Ishikawa (cell line): ENCODE measurements at regions not wholly inside any gene's neighbourhood (a gene's known extent, or its start where the extent isn't known, plus 50 kb on each side); places are given as distances from the start of the nearest gene placed in this dataset.

Source experiments
- CEBPB ChIP-seq: IDR thresholded peaks from 2 replicates; pipeline ENCODE4 v1.6.1; 2012
- CREB1 ChIP-seq: IDR thresholded peaks from 2 replicates; pipeline ENCODE4 v1.6.1; 2012; ENCODE audit warnings: low read depth
- EGR1 ChIP-seq: IDR thresholded peaks from 2 replicates; pipeline ENCODE4 v1.6.1; 2012
- EP300 ChIP-seq: IDR thresholded peaks from 2 replicates; pipeline ENCODE4 v1.6.1; 2012; ENCODE audit warnings: borderline replicate concordance
- NFIC ChIP-seq: IDR thresholded peaks from 2 replicates; pipeline ENCODE4 v1.6.1; 2012
- RAD21 ChIP-seq: IDR thresholded peaks from 2 replicates; pipeline ENCODE4 v1.6.1; 2012; ENCODE audit warnings: low read depth
- TAF1 ChIP-seq: IDR thresholded peaks from 2 replicates; pipeline ENCODE4 v1.6.1; 2012; ENCODE audit warnings: low read depth, mild to moderate bottlenecking
- TCF12 ChIP-seq: IDR thresholded peaks from 2 replicates; pipeline ENCODE4 v1.6.1; 2012; ENCODE audit warnings: low read depth
- YY1 ChIP-seq: IDR thresholded peaks from 2 replicates; pipeline ENCODE4 v1.6.1; 2012; ENCODE audit warnings: low read depth
- ZBTB7A ChIP-seq: IDR thresholded peaks from 2 replicates; pipeline ENCODE4 v1.6.1; 2012; ENCODE audit warnings: low read depth
- TF ChIP-seq, protein P1 (sequence below): IDR thresholded peaks from 2 replicates; pipeline ENCODE4 v1.6.1; 2012
- TF ChIP-seq, protein P2 (sequence below): IDR thresholded peaks from 2 replicates; pipeline ENCODE4 v1.6.1; 2012
- TF ChIP-seq, protein P3 (sequence below): IDR thresholded peaks from 2 replicates; pipeline ENCODE4 v1.6.1; 2012; ENCODE audit warnings: low read depth, mild to moderate bottlenecking

GRCh38 chr18:40272630-40273231, 1682.3 kb upstream of the PIK3C3 start:
- no peak for TF ChIP-seq ZBTB7A
- TF ChIP-seq CREB1, result no peak
- no peak for TF ChIP-seq EP300
- TF ChIP-seq YY1, result no peak
- TF ChIP-seq RAD21, result no peak
- TF ChIP-seq, protein P1, sequence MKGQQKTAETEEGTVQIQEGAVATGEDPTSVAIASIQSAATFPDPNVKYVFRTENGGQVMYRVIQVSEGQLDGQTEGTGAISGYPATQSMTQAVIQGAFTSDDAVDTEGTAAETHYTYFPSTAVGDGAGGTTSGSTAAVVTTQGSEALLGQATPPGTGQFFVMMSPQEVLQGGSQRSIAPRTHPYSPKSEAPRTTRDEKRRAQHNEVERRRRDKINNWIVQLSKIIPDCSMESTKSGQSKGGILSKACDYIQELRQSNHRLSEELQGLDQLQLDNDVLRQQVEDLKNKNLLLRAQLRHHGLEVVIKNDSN, result no peak
- TF ChIP-seq, protein P2, sequence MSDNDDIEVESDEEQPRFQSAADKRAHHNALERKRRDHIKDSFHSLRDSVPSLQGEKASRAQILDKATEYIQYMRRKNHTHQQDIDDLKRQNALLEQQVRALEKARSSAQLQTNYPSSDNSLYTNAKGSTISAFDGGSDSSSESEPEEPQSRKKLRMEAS, result no peak
- no peak for TF ChIP-seq CEBPB
- no peak for TF ChIP-seq TAF1
- TF ChIP-seq TCF12, result no peak
- no peak for TF ChIP-seq EGR1
- no peak for TF ChIP-seq NFIC
- TF ChIP-seq, protein P3, sequence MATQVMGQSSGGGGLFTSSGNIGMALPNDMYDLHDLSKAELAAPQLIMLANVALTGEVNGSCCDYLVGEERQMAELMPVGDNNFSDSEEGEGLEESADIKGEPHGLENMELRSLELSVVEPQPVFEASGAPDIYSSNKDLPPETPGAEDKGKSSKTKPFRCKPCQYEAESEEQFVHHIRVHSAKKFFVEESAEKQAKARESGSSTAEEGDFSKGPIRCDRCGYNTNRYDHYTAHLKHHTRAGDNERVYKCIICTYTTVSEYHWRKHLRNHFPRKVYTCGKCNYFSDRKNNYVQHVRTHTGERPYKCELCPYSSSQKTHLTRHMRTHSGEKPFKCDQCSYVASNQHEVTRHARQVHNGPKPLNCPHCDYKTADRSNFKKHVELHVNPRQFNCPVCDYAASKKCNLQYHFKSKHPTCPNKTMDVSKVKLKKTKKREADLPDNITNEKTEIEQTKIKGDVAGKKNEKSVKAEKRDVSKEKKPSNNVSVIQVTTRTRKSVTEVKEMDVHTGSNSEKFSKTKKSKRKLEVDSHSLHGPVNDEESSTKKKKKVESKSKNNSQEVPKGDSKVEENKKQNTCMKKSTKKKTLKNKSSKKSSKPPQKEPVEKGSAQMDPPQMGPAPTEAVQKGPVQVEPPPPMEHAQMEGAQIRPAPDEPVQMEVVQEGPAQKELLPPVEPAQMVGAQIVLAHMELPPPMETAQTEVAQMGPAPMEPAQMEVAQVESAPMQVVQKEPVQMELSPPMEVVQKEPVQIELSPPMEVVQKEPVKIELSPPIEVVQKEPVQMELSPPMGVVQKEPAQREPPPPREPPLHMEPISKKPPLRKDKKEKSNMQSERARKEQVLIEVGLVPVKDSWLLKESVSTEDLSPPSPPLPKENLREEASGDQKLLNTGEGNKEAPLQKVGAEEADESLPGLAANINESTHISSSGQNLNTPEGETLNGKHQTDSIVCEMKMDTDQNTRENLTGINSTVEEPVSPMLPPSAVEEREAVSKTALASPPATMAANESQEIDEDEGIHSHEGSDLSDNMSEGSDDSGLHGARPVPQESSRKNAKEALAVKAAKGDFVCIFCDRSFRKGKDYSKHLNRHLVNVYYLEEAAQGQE, result no peak
